ENCODE measurements at regions not wholly inside any gene's neighbourhood (a gene's known extent, or its start where the extent isn't known, plus 50 kb on each side); places are given as distances from the start of the nearest gene placed in this dataset.
A peak's percentile ranks its signal among the peaks of the same experiment; 100 is the strongest.

DNA sequence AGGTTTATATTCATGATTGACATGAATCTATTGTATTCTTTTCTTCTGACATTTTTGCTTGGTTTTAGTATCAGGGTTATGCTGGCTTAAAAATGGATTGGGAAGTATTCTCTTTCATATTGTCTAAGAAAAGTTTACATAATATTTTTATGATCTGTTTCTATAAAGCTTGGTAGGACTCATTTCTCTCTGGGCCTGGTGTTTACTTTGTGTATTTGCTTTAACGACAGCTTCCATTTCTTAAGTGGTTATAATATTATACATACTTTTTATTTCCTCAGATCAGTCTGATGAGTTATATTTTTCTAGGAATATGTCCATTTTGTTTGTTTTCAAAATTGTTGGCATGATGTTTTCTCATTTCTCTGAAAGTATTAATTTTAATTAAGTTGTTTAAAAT lies 117.9 kb upstream of the IL12A start:
- TF ChIP-seq, protein P1, sequence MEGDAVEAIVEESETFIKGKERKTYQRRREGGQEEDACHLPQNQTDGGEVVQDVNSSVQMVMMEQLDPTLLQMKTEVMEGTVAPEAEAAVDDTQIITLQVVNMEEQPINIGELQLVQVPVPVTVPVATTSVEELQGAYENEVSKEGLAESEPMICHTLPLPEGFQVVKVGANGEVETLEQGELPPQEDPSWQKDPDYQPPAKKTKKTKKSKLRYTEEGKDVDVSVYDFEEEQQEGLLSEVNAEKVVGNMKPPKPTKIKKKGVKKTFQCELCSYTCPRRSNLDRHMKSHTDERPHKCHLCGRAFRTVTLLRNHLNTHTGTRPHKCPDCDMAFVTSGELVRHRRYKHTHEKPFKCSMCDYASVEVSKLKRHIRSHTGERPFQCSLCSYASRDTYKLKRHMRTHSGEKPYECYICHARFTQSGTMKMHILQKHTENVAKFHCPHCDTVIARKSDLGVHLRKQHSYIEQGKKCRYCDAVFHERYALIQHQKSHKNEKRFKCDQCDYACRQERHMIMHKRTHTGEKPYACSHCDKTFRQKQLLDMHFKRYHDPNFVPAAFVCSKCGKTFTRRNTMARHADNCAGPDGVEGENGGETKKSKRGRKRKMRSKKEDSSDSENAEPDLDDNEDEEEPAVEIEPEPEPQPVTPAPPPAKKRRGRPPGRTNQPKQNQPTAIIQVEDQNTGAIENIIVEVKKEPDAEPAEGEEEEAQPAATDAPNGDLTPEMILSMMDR (IDR thresholded peaks at IDR 0.05; ENCODE audit: insufficient read depth, low read depth, low read length, missing control alignments): no peak
- DNase-seq (ENCODE audit: low read depth): no peak

DNA sequence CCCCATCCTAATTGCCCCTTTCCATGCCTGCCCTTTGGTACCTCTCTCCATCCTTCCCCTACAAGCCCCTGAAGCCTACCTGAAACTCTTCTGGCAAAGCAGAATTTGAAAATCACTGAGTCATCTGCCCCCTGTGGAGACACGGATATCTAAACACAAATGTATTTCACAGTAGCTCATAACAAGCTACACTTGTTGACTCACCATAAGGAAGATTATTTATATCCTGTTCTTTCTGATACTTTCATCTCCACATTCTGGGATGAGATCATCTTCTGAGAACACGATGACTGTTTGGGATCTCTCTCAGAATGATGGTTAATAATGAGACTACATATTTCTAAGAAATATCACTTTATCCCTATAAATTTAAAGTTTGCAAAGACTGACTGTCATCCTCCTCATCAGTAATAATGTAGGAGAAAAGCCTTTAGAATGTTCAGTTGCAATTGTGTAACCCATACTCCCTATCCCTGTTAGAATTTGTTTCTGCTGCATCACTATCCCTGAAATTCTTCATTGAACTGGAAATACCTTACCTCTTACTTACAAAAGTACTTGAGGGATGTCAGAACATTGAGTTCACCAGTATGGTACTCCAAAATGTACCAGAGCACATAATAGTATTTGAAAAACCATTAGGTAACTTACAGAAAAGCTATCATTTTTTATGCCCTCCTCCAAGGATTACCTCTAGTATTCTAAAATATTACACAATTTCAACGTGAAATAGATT lies 116.1 kb upstream of the IL12A start:
- no peak overlapping the region for H3K4me3 ChIP-seq (ENCODE audit: low read length)
- DNase-seq (ENCODE audit: low read depth): peak; percentile 93

More for the DNA sequence above, 117.9 kb upstream of the IL12A start:
- no peak overlapping the region for H3K4me3 ChIP-seq (ENCODE audit: low read length)

DNA sequence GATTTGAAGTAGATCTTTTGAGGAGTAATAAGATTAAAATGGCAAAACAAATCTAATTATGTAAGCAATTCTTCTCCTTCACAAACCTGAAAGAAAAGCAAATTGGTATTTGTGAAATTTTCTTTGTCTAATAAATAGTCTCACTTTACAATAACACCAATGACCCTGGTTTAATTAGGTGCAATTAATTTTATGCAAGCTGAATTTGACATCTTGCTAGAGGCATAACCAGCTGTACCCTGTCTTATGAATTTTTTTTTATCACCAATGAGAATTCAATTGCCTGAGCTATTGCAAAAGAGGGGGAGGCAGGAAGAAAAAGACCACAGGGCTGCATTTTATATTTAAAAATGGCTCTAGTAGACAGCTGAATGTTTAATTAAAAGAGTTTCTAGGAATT lies 113.5 kb upstream of the IL12A start:
- no peak overlapping the region for H3K4me3 ChIP-seq (ENCODE audit: low read length)
- no peak for DNase-seq (ENCODE audit: low read depth)
- TF ChIP-seq, protein P1 (IDR thresholded peaks at IDR 0.05; ENCODE audit: insufficient read depth, low read depth, low read length, missing control alignments): no peak

More for the DNA sequence above, 116.1 kb upstream of the IL12A start:
- TF ChIP-seq, protein P1 (IDR thresholded peaks at IDR 0.05; ENCODE audit: insufficient read depth, low read depth, low read length, missing control alignments): peak; percentile 52

DNA sequence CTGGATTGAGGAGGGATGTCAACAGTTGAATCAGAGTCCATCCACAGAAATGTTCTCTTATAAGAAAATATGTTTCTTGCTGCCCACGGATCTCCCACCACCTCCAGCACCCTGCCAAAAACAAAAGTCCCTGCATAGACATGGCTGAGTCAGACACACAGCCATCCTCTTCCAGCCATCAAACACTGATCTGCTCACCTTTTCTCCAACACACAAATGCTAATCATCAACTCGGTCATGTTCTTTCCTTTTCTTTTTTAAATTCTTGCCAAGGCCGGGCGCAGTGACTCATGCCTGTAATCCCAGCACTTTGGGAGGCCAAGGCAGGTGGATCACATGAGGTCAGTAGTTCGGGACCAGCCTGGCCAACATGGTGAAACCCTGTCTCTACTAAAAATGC lies 110.7 kb upstream of the IL12A start:
- H3K4me3 ChIP-seq (ENCODE audit: low read length): no peak overlapping the region
- DNase-seq (ENCODE audit: low read depth): peak; percentile 65
- TF ChIP-seq, protein P1 (IDR thresholded peaks at IDR 0.05; ENCODE audit: insufficient read depth, low read depth, low read length, missing control alignments): no peak

DNA sequence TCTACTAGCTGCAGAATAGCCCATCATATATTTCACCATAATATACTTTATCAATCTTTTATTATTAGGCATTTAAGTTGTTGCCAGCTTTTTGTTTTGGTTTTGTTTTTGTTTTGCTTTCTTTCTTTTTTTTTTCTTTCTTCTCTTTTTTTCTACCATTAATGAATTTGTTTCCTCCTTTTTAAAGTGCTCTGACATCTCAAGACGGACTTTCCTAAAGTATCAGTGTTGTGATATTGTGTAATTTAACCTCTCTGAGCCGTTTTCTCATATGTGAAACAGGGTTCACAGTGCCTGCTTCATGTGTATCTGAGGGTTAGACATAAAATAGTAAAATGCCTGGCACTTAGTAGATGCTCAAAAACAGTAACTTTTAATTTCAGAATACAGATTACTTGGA lies 109.5 kb upstream of the IL12A start:
- no peak for DNase-seq (ENCODE audit: low read depth)
- TF ChIP-seq, protein P1 (IDR thresholded peaks at IDR 0.05; ENCODE audit: insufficient read depth, low read depth, low read length, missing control alignments): no peak
- no peak overlapping the region for H3K4me3 ChIP-seq (ENCODE audit: low read length)

DNA sequence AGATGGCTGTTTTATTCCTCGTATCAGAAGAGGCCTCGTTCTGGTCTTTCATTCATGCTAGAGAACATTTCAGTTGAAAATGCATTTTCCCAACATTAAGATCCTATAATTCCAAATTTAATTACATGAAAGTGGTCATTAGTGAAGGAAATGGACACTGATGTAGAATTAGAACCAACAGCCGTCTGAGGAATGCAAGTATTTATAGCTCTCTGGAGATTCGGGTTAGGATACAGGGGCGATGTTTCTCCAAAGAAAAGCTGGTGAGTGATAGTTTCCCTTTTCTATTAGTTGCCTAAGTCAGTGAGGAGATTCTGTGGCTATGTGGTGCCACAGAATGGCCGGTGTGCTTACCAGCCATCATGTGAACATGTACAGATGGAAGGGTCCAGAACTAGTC lies 109.0 kb upstream of the IL12A start:
- TF ChIP-seq, protein P1 (IDR thresholded peaks at IDR 0.05; ENCODE audit: insufficient read depth, low read depth, low read length, missing control alignments): no peak
- H3K4me3 ChIP-seq (ENCODE audit: low read length): no peak overlapping the region
- no peak for DNase-seq (ENCODE audit: low read depth)

DNA sequence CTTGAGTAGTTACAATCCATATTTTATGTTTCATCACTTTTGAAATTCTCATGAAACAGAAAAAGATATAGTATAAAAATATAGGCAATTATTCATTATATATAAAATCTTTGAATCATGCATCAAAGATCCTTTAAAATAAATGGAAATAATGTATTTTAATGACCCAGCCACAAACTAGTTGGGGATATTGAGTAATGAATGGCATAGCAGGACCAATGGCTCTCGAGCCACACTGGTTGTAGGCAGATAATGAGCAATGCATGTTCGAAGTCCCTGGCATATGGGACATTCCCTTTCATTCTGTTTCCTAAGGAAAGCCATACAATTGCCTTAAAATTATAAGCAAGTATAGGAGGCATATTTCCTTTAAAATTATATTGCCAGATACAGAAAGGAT lies 107.4 kb upstream of the IL12A start:
- no peak overlapping the region for H3K4me3 ChIP-seq (ENCODE audit: low read length)
- TF ChIP-seq, protein P1 (IDR thresholded peaks at IDR 0.05; ENCODE audit: insufficient read depth, low read depth, low read length, missing control alignments): no peak

More for the DNA sequence above, 107.4 kb upstream of the IL12A start:
- peak; percentile 19 for DNase-seq (ENCODE audit: low read depth)
